Naive thymus-derived CD8-positive, alpha-beta T cell (primary cell): ENCODE measurements at regions not wholly inside any gene's neighbourhood (a gene's known extent, or its start where the extent isn't known, plus 50 kb on each side); places are given as distances from the start of the nearest gene placed in this dataset.
A peak's percentile ranks its signal among the peaks of the same experiment; 100 is the strongest.
"Not testable (repeated sequence)": the region's sequence is repeated elsewhere in the genome, so short reads cannot be mapped to it uniquely, and the experiment has no call there.

Source experiments
- ATAC-seq, 2 donors: fragments of 150-1000 bp; cut with Tn5 transposase in 1 of 2; sonication (Bioruptor Pico), chemical (Tn5 transposase) in 1 of 2; 1 replicate in 1 of 2; 2 replicates in 1 of 2; pipeline ENCODE4 v1.10.0; 2021; ENCODE audit warnings: mild to moderate bottlenecking in 2 of 2, moderate library complexity in 2 of 2
- POLR2A ChIA-PET: fragments of 350-600 bp; sonication (Branson Sonifier 250); formaldehyde crosslinking; loops from one replicate; lab custom pipeline; 2021; ENCODE audit warnings: antibody characterized with exemption; lab: Charles Lee
- DNase-seq, 10 donors: peaks; one replicate each; pipeline versions ENCODE4 v3.0.0 to v3.0.0-alpha.2; 2020 to 2022
- H3K27ac Mint-ChIP-seq, 10 donors: one replicate each; pipeline ENCODE4 v1.8.0; 2020 to 2022; ENCODE audit warnings: mild to moderate bottlenecking in 10 of 10, mixed read lengths in 10 of 10, moderate library complexity in 4 of 10, inconsistent platforms in 1 of 10
- H3K27me3 Mint-ChIP-seq, 5 donors: one replicate each; pipeline ENCODE4 v1.8.0; 2021 to 2022; ENCODE audit warnings: mixed read lengths in 5 of 5
- H3K36me3 Mint-ChIP-seq, 3 donors: one replicate each; pipeline ENCODE4 v1.8.0; 2020 to 2022; ENCODE audit warnings: mixed read lengths in 3 of 3, mild to moderate bottlenecking in 2 of 3, inconsistent platforms in 1 of 3
- H3K4me1 Mint-ChIP-seq, 4 donors: one replicate each; pipeline ENCODE4 v1.8.0; 2021 to 2022; ENCODE audit warnings: mixed read lengths in 4 of 4
- H3K4me3 Mint-ChIP-seq, 10 donors: one replicate each; pipeline ENCODE4 v1.8.0; 2020 to 2022; ENCODE audit warnings: mild to moderate bottlenecking in 10 of 10, mixed read lengths in 10 of 10, moderate library complexity in 6 of 10, inconsistent platforms in 1 of 10
- H3K9me3 Mint-ChIP-seq, 9 donors: one replicate each; pipeline ENCODE4 v1.8.0; 2020 to 2022; ENCODE audit warnings: mixed read lengths in 9 of 9, mild to moderate bottlenecking in 3 of 9, inconsistent platforms in 1 of 9, moderate library complexity in 1 of 9

DNA sequence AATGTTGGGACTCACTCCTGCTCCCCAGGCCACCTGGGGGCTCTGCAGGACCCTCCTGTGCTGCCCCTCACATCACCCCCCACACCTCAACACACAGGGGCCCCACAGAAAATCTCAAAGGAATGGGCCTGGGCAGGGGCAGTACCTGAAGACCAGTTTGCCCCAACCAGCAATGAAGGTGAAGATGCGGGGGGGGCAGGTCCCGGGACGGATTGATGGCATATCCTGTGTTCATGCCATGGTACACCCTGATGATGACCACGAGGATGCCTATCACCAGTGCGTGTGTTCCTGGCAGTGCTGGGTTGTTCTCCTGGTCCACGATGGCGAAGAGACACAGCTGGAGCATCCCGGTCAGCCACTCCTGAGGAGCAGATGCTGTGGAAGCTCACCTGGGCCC lies 663.0 kb downstream of the FOXD4L5 start:
- DNase-seq = peak in 1 of 10 donors; percentile 22
- H3K4me1 Mint-ChIP-seq, H3K36me3 Mint-ChIP-seq, H3K4me3 Mint-ChIP-seq, H3K27ac Mint-ChIP-seq, ATAC-seq, H3K27me3 Mint-ChIP-seq, POLR2A ChIA-PET, H3K9me3 Mint-ChIP-seq: not testable (repeated sequence)
